ENCODE measurements at regions not wholly inside any gene's neighbourhood (a gene's known extent, or its start where the extent isn't known, plus 50 kb on each side); places are given as distances from the start of the nearest gene placed in this dataset.

- H3K4me1 ChIP-seq (ENCODE audit: low read depth): no peaks in the 10 kb centered on the region
- no peak for ATAC-seq
- no peak overlapping the region for H3K4me3 ChIP-seq
- TF ChIP-seq CTCF (IDR thresholded peaks at IDR 0.05): no peak
- no peaks in the 10 kb centered on the region for H3K9me3 ChIP-seq
- no peak for DNase-seq
- intact Hi-C loops (cut with DNase I, micrococcal nuclease): no loop called here
- H3K36me3 ChIP-seq (ENCODE audit: low read depth): no peaks in the 10 kb centered on the region
These were observed 127.8 kb upstream of the SSTR1 start for GRCh38 chr14:38079886-38080285.

GRCh38 chr14:38080696-38081095, 127.0 kb upstream of the SSTR1 start:
- H3K9me3 ChIP-seq: no peaks in the 10 kb centered on the region
- DNase-seq (no peak), ATAC-seq (no peak)
- intact Hi-C loops (cut with DNase I, micrococcal nuclease): no loop called here
- no peaks in the 10 kb centered on the region for H3K4me1 ChIP-seq (ENCODE audit: low read depth)
- no peak for TF ChIP-seq CTCF (IDR thresholded peaks at IDR 0.05)
- H3K36me3 ChIP-seq (ENCODE audit: low read depth): no peaks in the 10 kb centered on the region
- H3K4me3 ChIP-seq: no peak overlapping the region

GRCh38 chr14:38083039-38083438, 124.7 kb upstream of the SSTR1 start:
- no peak overlapping the region for H3K4me3 ChIP-seq
- intact Hi-C loops (cut with DNase I, micrococcal nuclease): no loop called here
- H3K9me3 ChIP-seq: no peaks in the 10 kb centered on the region
- ATAC-seq: no peak
- TF ChIP-seq CTCF (IDR thresholded peaks at IDR 0.05): no peak
- H3K36me3 ChIP-seq (ENCODE audit: low read depth): no peaks in the 10 kb centered on the region
- no peaks in the 10 kb centered on the region for H3K4me1 ChIP-seq (ENCODE audit: low read depth)
- no peak for DNase-seq

- H3K9me3 ChIP-seq: peaks cover 9% of the 10 kb centered on the region
- H3K36me3 ChIP-seq (ENCODE audit: low read depth): no peaks in the 10 kb centered on the region
- no peaks in the 10 kb centered on the region for H3K4me1 ChIP-seq (ENCODE audit: low read depth)
- no peak for TF ChIP-seq CTCF (IDR thresholded peaks at IDR 0.05)
- DNase-seq (no peak), ATAC-seq (no peak)
- intact Hi-C loops (cut with DNase I, micrococcal nuclease): no loop called here
- no peak overlapping the region for H3K4me3 ChIP-seq
These were observed 118.6 kb upstream of the SSTR1 start for GRCh38 chr14:38089123-38089522.

GRCh38 chr14:38090506-38090905, 117.2 kb upstream of the SSTR1 start:
- Histone ChIP-seq H3K4me1 (ENCODE audit: low read depth) (no peaks in the 10 kb centered on the region), H3K9me3 (peaks cover 18% of the 10 kb centered on the region), H3K36me3 (ENCODE audit: low read depth) (no peaks in the 10 kb centered on the region), H3K4me3 (no peak overlapping the region)
- DNase-seq (no peak), ATAC-seq (no peak)
- intact Hi-C loops (cut with DNase I, micrococcal nuclease): no loop called here
- TF ChIP-seq CTCF (IDR thresholded peaks at IDR 0.05): no peak
